Activated CD8-positive, alpha-beta memory T cell treated with anti-CD3 and anti-CD28 coated beads for 36 hours (primary cell): ENCODE measurements at regions not wholly inside any gene's neighbourhood (a gene's known extent, or its start where the extent isn't known, plus 50 kb on each side); places are given as distances from the start of the nearest gene placed in this dataset.
"Not testable (repeated sequence)": the region's sequence is repeated elsewhere in the genome, so short reads cannot be mapped to it uniquely, and the experiment has no call there.

ENCODE experiments used
- CTCF ChIA-PET: fragments of 350-600 bp; sonication (Branson Sonifier 250); formaldehyde crosslinking; loops from one replicate; lab custom pipeline; 2021; ENCODE audit warnings: antibody characterized with exemption; lab: Charles Lee
- POLR2A ChIA-PET: fragments of 350-600 bp; sonication (Branson Sonifier 250); formaldehyde crosslinking; loops from one replicate; lab custom pipeline; 2021; ENCODE audit warnings: antibody characterized with exemption; lab: Charles Lee

GRCh38 chr11:96658436-96658835 is 268.6 kb downstream of the JRKL start:
- CTCF ChIA-PET = no interaction called here
- POLR2A ChIA-PET = no interaction called here

DNA sequence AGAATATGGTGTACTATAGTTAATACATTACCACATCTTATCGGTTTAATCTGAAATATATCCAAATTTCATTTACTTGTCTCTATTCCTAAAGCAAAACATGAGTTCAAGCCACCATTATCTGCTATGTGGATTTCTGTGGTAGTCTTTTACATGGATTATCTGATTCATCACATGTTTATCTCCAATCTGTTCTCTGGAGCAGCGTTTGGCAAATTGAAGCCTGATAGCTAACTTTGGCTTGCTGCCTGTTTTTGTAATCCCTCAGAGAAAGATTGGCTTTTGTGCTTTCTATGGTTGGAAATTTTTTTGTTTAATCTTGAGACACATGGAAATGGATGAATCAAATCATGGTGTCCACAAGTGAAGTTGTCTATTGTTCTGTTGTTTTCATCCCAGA is 274.3 kb downstream of the JRKL start:
- ChIA-PET POLR2A (no interaction called here), CTCF (no interaction called here)

GRCh38 chr11:96680211-96681018 is 290.6 kb downstream of the JRKL start:
- CTCF ChIA-PET = no interaction called here
- POLR2A ChIA-PET = no interaction called here

DNA sequence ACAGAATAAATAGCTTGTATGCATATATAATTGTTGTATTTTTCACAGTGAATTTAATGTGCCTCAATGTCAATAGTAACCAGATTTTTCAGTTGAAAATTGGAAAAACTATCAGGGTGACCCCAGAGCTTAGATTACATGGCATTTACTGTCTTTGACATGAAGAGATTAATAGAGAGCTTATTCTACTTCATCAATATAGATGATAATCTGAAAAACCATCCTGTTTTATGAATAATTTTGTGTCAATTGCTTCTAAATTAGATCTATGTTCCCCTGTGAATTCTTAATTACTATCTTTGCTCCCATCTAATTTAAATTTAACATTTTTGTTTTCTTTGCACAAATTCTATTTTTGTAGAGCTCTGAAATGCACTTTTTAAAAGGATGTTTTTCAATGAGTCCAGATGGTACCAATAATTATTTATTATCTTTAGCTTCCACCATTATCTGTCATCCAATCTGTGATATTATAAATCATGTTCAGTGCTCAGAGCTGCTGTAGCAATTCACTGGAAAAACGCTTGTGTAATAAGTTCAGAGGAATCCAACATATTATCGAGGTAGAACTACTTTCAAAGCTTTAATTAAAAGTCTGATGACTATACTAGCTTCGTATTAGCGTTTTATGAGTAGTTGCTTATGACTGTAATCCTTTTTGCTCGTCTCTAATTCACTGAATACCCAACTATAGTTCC is 291.4 kb downstream of the JRKL start:
- ChIA-PET POLR2A (no interaction called here), CTCF (no interaction called here)

DNA sequence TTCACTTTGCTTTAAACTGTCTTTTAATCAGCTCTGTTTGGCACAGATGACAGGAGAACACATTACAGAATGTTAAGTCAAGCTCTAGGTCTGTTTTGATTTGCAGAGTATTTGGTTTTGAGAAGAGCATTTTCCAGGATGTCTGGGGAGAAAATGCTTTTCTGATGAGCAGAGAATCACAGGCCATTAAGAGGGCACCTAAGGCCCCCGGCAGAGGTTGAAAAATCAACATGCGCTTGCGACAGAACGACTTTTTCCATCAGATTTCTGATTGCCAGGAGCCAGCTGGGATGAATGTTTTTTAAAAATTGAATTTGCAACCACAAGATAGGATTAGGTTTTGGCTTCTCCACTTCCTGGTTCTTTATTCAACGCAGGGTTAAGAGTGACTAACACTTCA is 304.5 kb downstream of the JRKL start:
- ChIA-PET CTCF (no interaction called here), POLR2A (no interaction called here)

- POLR2A ChIA-PET = no interaction called here
- CTCF ChIA-PET = no interaction called here
Measured at GRCh38 chr11:96696731-96697130, 306.9 kb downstream of the JRKL start.

DNA sequence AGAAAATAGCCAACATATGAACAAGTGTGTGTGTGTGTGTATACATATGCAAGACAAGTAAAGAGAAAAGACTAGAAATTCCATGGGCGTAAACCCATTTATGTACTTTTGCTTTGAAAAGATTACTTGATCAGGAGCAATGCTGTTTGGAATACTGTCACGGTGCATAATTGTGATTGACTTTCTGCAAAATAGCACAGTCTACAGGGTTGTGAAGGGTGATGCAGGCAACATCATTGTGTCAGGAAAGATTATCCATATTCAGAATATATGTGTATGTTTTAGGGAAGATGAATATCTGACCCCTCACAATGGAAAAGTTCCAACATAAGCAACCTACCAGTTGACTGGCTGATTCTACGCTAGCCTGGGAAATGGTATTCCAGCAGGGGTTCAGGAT is 307.7 kb downstream of the JRKL start:
- ChIA-PET CTCF (no interaction called here), POLR2A (no interaction called here)

DNA sequence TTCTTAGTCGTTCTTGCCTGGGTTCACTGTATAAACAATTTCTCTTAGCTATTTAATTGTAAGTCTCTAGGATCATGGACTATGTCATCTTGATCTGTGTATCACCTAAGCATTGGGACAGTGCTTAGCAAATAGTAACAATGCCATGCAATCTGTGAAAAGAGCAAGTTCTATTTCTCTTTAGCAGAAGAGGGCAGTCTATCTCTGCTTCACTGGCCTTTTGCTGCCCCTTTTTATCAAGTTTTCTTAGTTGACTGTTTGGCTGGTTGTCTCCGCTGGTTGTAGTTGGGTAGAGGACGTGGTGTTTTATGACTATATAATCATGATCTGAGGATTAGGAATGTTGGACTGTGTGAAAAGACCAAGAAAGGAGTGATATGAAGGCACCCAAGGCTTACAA is 315.0 kb downstream of the JRKL start:
- POLR2A ChIA-PET = no interaction called here
- CTCF ChIA-PET = no interaction called here

GRCh38 chr11:96706761-96707160 is 316.9 kb downstream of the JRKL start:
- ChIA-PET CTCF (no interaction called here), POLR2A (no interaction called here)

GRCh38 chr11:96707273-96707672 is 317.5 kb downstream of the JRKL start:
- POLR2A ChIA-PET = no interaction called here
- CTCF ChIA-PET = no interaction called here

DNA sequence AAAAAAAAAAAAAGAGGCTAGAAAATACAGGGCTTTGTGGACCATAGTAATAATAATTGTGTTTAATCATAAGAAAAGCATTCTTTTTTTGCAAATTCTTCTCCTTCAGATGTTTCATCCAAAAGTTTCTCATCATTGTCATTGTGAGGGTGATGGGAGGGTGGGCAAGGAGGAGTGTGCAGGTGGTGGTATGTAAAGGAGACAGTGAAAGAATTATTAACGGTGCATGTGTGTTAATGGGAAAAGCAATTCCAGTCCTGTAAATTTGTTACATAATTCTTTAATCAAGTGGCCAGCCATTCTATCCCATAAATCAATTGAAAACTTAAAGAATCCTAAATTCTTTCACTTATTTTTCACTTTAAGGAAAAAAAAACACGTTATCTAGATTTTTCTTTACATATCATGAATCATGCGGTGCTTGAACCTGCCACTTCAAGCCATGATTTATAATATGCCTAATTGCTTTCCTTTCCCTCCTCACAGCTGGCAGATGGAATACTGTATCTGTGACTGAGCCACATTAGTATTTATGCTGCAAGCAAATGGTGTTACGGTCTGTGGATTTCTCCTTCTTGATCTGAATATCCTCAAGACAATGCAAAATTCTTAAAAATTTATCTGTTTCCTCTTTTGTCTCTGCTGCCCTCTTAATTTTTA is 318.5 kb downstream of the JRKL start:
- ChIA-PET CTCF (no interaction called here), POLR2A (interaction anchor here (0.6 kb wide), 1 partner anchor 36 kb away, joined by 16 read pairs; no protein-coding TSS in a partner anchor)

GRCh38 chr11:96713301-96713700 is 323.5 kb downstream of the JRKL start:
- CTCF ChIA-PET = no interaction called here
- POLR2A ChIA-PET = no interaction called here

DNA sequence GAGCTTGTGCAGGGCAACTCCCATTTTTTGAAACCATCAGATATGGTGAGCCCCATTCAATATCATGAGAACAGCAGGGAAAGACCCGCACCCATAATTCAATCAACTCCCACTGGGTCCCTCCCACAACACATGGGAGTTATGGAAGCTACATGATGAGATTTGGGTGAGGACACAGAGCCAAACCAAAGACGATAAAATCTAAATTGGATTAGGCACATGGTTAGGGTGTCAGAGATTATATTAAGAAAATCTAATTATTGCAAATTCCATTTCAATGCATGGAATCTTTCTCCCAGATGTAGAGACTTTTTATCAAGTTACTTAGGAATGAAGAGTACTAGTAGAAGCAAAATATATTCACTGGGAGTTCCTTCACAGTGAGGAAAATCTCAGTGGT is 324.9 kb downstream of the JRKL start:
- ChIA-PET CTCF (no interaction called here), POLR2A (no interaction called here)

- ChIA-PET POLR2A (no interaction called here), CTCF (no interaction called here)
Measured at GRCh38 chr11:96715208-96715607, 325.4 kb downstream of the JRKL start.

- ChIA-PET CTCF (no interaction called here), POLR2A (no interaction called here)
Measured at GRCh38 chr11:96736601-96737000, 346.8 kb downstream of the JRKL start.

DNA sequence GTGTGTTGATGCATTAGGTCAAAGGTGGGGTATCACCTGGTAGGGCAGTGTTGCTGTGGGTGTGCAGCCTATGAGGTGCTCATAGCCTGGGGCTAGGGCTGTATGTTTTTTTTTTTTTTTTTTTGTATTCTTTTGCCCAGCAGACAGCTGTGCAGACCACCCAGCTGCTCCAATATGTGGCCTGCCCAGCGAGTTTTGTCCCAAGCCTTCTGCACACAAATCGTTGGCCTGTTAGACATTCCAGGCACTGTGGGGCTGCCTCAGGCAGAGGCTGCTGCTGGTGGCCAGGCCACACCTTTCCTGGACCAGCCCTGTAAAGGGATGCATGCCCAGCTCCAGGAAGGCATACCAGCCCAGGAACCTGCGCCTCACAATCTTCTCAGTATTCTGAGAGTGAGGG is 348.5 kb downstream of the JRKL start:
- ChIA-PET CTCF (no interaction called here), POLR2A (no interaction called here)

- ChIA-PET POLR2A (no interaction called here), CTCF (no interaction called here)
Measured at GRCh38 chr11:96741068-96741467, 351.3 kb downstream of the JRKL start.

DNA sequence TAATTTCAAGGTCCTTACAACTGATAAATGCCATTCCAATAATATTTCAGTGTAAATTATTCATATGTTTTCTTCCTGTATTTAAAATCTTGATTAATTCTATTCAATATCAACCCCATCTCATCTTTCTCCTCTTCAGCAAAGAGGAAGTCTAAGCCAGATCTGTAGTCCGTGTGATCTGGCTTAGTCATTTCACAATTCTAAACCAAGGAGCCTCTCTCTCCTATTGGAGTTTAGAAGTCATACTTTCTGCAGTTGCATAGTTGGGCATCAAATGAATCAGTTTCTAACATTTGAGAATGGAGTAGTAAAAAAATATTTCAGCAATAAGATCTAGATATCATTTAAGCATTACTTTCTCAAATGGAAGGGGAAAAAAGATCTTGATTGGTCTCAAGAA is 354.9 kb downstream of the JRKL start:
- ChIA-PET CTCF (no interaction called here), POLR2A (no interaction called here)

DNA sequence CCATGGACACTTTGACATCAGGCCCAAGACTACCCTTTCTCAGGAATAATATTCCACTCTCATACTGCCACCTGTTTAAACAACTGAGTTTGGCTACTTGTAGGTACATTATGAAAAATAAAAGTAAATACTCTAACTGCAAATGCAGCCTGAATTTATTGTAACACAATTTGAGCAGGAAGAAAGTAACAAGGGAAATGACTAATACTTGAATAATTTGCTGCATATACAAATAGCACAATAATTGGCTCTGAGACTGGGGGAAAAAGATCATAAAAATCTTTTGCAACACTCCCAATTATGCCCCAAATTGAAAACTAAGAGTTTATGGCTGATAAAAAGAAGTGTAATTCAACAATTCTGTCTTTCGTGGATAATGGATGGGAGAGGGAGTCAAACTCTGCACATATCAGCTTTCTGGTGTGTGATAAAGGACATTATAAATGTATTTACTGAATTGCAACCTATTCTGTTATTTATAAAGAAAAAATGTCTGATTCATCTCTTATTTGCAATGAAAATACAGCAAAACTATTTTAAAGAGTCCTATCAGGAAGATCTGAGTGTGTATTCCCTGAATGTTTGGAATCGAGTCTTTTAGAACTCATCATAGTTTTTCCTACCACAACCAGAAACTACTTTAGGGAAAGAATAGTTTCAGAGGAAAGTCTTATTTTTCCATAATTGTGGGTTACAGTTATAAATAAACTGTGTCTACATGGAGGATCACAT is 359.0 kb downstream of the JRKL start:
- ChIA-PET CTCF (no interaction called here), POLR2A (no interaction called here)

- POLR2A ChIA-PET, CTCF ChIA-PET: not testable (repeated sequence)
Measured at GRCh38 chr11:96751807-96752206, 362.0 kb downstream of the JRKL start.
